ENCODE measurements at regions not wholly inside any gene's neighbourhood (a gene's known extent, or its start where the extent isn't known, plus 50 kb on each side); places are given as distances from the start of the nearest gene placed in this dataset.

- TF ChIP-seq ZFX (IDR thresholded peaks at IDR 0.05; ENCODE audit: borderline replicate concordance) = no peak
- TF ChIP-seq, protein P1, sequence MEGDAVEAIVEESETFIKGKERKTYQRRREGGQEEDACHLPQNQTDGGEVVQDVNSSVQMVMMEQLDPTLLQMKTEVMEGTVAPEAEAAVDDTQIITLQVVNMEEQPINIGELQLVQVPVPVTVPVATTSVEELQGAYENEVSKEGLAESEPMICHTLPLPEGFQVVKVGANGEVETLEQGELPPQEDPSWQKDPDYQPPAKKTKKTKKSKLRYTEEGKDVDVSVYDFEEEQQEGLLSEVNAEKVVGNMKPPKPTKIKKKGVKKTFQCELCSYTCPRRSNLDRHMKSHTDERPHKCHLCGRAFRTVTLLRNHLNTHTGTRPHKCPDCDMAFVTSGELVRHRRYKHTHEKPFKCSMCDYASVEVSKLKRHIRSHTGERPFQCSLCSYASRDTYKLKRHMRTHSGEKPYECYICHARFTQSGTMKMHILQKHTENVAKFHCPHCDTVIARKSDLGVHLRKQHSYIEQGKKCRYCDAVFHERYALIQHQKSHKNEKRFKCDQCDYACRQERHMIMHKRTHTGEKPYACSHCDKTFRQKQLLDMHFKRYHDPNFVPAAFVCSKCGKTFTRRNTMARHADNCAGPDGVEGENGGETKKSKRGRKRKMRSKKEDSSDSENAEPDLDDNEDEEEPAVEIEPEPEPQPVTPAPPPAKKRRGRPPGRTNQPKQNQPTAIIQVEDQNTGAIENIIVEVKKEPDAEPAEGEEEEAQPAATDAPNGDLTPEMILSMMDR (IDR thresholded peaks at IDR 0.05) = no peak
- H3K27ac ChIP-seq = no peak overlapping the region
Observed at GRCh38 chr18:51382081-51382480, 184.6 kb upstream of the MEX3C start.

DNA sequence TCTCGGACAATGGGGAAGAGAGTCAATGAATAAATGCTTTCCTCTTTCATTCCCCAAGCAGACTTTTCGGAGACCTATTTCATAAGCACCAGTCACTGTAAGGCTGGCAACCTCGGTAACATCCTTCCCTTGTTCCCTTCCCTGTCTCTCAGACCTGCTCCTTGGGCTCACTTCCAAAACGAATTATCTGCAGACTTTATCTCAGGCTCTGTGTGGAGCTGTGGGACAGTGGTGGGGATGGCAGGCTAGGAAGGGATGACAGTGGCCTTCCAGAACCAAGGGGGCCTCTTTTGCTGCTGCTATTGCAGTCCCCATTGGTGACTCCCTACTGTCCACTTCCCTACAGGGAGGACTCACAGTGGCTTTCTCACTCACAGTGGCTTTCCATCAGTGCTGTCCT, 185.6 kb upstream of the MEX3C start:
- H3K27ac ChIP-seq = no peak overlapping the region
- no peak for TF ChIP-seq ZFX (IDR thresholded peaks at IDR 0.05; ENCODE audit: borderline replicate concordance)
- TF ChIP-seq, protein P1 (IDR thresholded peaks at IDR 0.05) = no peak

DNA sequence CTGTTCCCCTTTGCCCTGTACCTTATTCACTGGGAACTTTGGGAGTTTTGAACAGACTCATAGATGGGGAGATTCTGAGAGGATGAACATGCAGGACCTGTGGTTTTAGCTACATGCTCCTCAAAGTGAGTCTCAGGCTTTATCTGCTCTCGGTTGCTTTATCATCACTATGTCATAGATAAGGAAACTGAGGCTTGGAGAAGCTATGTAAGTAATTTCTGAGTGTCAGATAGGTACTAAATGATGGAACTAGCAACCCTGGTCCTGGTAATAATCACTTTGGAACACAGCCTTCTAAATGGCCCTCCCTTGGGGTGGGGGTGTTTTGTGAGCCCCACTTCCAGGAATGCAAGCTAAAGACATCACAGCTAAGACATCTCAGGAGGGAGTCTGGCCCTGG, 186.2 kb upstream of the MEX3C start:
- no peak overlapping the region for H3K27ac ChIP-seq
- no peak for TF ChIP-seq ZFX (IDR thresholded peaks at IDR 0.05; ENCODE audit: borderline replicate concordance)
- TF ChIP-seq, protein P1 (IDR thresholded peaks at IDR 0.05) = no peak

DNA sequence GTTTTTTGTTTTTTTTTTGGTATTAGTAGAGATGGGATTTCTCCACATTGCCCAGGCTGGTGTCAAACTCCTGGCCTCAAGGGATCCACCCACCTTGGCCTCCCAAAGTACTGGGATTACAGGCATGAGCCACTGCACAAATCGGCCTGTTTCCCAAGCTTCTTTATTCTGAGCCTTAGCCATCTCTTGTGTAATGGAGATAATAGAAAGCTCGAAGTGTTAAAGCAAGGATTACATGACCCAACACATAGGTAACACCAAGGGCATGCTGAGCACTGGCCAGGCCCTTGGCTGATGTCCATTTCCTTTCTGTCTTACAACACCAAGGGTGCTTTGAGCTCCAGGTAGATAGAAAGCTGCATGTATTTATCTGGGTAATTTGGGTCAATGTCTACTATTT, 187.8 kb upstream of the MEX3C start:
- H3K27ac ChIP-seq = no peak overlapping the region
- TF ChIP-seq, protein P1 (IDR thresholded peaks at IDR 0.05) = no peak
- no peak for TF ChIP-seq ZFX (IDR thresholded peaks at IDR 0.05; ENCODE audit: borderline replicate concordance)

- H3K27ac ChIP-seq = no peak overlapping the region
- no peak for TF ChIP-seq ZFX (IDR thresholded peaks at IDR 0.05; ENCODE audit: borderline replicate concordance)
- TF ChIP-seq, protein P1 (IDR thresholded peaks at IDR 0.05) = no peak
Observed at GRCh38 chr18:51390702-51391101, 193.2 kb upstream of the MEX3C start.

DNA sequence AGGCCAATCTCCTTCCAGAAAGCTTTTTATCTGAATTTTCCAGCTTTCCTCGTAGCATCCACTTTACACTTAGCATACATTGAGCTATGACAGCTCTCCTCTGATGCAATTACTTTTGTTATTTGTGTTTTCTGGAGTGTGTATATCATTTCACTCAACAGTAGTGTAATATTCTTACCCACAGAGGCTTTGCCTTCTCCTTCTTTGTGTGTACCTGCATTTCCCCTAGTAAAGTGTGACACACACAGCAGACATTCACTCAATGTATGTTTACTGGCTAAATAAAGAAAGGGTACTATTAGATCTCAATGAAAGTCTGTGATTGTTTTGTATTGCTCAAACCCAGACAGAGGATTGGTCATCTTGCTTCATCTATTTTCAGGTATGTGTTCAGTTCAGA, 193.7 kb upstream of the MEX3C start:
- TF ChIP-seq, protein P1 (IDR thresholded peaks at IDR 0.05) = no peak
- TF ChIP-seq ZFX (IDR thresholded peaks at IDR 0.05; ENCODE audit: borderline replicate concordance) = no peak
- no peak overlapping the region for H3K27ac ChIP-seq

DNA sequence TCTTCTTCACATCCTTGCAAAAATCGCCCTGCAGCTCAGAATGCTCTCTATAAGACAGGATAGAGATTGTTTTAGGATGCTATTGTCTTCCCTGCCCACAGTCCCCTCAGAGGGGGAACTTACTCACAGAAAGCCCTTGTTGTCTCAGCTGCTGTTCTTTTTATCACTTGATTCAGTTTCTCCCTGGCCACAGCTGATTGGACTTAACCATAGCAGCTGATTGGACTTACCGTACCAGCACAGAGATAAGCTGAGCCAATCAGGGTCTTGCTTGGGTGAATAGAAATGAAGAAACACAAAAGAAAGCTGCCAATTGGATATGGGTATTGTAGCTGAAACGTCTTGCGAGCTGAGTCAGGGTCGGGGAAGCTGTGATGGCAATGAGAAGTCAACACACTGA, 194.2 kb upstream of the MEX3C start:
- no peak for TF ChIP-seq ZFX (IDR thresholded peaks at IDR 0.05; ENCODE audit: borderline replicate concordance)
- TF ChIP-seq, protein P1 (IDR thresholded peaks at IDR 0.05) = no peak
- H3K27ac ChIP-seq = no peak overlapping the region

All from 22Rv1 (cell line).